CD4-positive, alpha-beta T cell treated with Interleukin-15 for 4 hours (primary cell): ENCODE measurements at regions not wholly inside any gene's neighbourhood (a gene's known extent, or its start where the extent isn't known, plus 50 kb on each side); places are given as distances from the start of the nearest gene placed in this dataset.
"Not testable (repeated sequence)": the region's sequence is repeated elsewhere in the genome, so short reads cannot be mapped to it uniquely, and the experiment has no call there.

Experiments
- DNase-seq: peaks from one replicate; pipeline ENCODE4 v3.0.0-alpha.2; 2020; ENCODE audit warnings: low spot score

- DNase-seq: no peak
Measured at GRCh38 chr6:86476311-86476710, 461.0 kb upstream of the HTR1E start.

- DNase-seq: no peak
Measured at GRCh38 chr6:86474081-86474480, 463.2 kb upstream of the HTR1E start.

- no peak for DNase-seq
Measured at GRCh38 chr6:86471791-86472190, 465.5 kb upstream of the HTR1E start.

- no peak for DNase-seq
Measured at GRCh38 chr6:86459978-86460377, 477.4 kb upstream of the HTR1E start.

GRCh38 chr6:86456821-86457220 lies 480.5 kb upstream of the HTR1E start:
- no peak for DNase-seq

- no peak for DNase-seq
Measured at GRCh38 chr6:86453232-86453631, 484.1 kb upstream of the HTR1E start.

GRCh38 chr6:86448398-86448797 lies 488.9 kb upstream of the HTR1E start:
- DNase-seq: no peak

GRCh38 chr6:86440608-86441007 lies 496.7 kb upstream of the HTR1E start:
- no peak for DNase-seq

GRCh38 chr6:86423571-86423970 lies 513.8 kb upstream of the HTR1E start:
- no peak for DNase-seq

GRCh38 chr6:86412057-86412456 lies 525.3 kb upstream of the HTR1E start:
- no peak for DNase-seq

GRCh38 chr6:86407128-86407527 lies 530.2 kb upstream of the HTR1E start:
- DNase-seq: no peak

GRCh38 chr6:86392850-86393249 lies 544.5 kb upstream of the HTR1E start:
- DNase-seq: not testable (repeated sequence)

- DNase-seq: no peak
Measured at GRCh38 chr6:86380571-86381125, 556.7 kb upstream of the HTR1E start.

- no peak for DNase-seq
Measured at GRCh38 chr6:86357877-86358276, 579.5 kb upstream of the HTR1E start.

GRCh38 chr6:86355271-86355670 lies 582.1 kb upstream of the HTR1E start:
- DNase-seq: no peak

GRCh38 chr6:86331919-86332318 lies 605.4 kb upstream of the HTR1E start:
- no peak for DNase-seq

- DNase-seq: no peak
Measured at GRCh38 chr6:86331265-86331840, 606.0 kb upstream of the HTR1E start.

- DNase-seq: no peak
Measured at GRCh38 chr6:86306210-86306609, 631.1 kb upstream of the HTR1E start.

GRCh38 chr6:86285876-86286275 lies 643.2 kb upstream of the SYNCRIP start:
- no peak for DNase-seq

GRCh38 chr6:86284809-86285480 lies 642.3 kb upstream of the SYNCRIP start:
- DNase-seq: not testable (repeated sequence)

- not testable (repeated sequence) for DNase-seq
Measured at GRCh38 chr6:86283596-86283995, 640.9 kb upstream of the SYNCRIP start.

GRCh38 chr6:86276056-86276455 lies 633.4 kb upstream of the SYNCRIP start:
- DNase-seq: no peak

- no peak for DNase-seq
Measured at GRCh38 chr6:86273936-86274335, 631.2 kb upstream of the SYNCRIP start.
